A673 (cell line): ENCODE measurements at regions not wholly inside any gene's neighbourhood (a gene's known extent, or its start where the extent isn't known, plus 50 kb on each side); places are given as distances from the start of the nearest gene placed in this dataset.

Experiments used
- BruUV-seq: library from RNA; stranded (reverse); fragments of 400-500 nt; replicated peaks from 2 replicates; lab custom pipeline; 2021; lab: Mats Ljungman, UMichigan
- CTCF ChIA-PET: fragments of 300-600 bp; sonication (Branson Sonifier 250); formaldehyde crosslinking; loops from one replicate; lab custom pipeline; 2022; ENCODE audit warnings: antibody characterized with exemption; lab: Charles Lee
- POLR2A ChIA-PET: fragments of 300-600 bp; sonication (Branson Sonifier 250); formaldehyde crosslinking; loops from one replicate; lab custom pipeline; 2022; ENCODE audit warnings: antibody characterized with exemption; ENCODE audit not compliant: low non-redundant PET; lab: Charles Lee
- DNase-seq: peaks from one replicate; pipeline ENCODE4 v3.0.0-alpha.2; 2015; ENCODE audit warnings: low spot score
- H3K27ac ChIP-seq: fragments of 200-600 bp; sonication (generic); 2 replicates; pipeline ENCODE4 v1.5.1; 2016; ENCODE audit warnings: mixed run types, low read depth, mild to moderate bottlenecking, mixed read lengths, antibody characterized with exemption, low read length; ENCODE audit not compliant: poor library complexity, severe bottlenecking
- H3K27me3 ChIP-seq: fragments of 200-600 bp; sonication (generic); replicated peaks from 2 replicates; pipeline ENCODE4 v1.6.1; 2017; ENCODE audit warnings: mixed run types, low read depth, mild to moderate bottlenecking, mixed read lengths, antibody characterized with exemption, low read length; ENCODE audit not compliant: insufficient read depth, poor library complexity
- H3K36me3 ChIP-seq: fragments of 200-600 bp; sonication (generic); 2 replicates; pipeline ENCODE4 v1.6.1; 2016; ENCODE audit warnings: mixed run types, mild to moderate bottlenecking, mixed read lengths, antibody characterized with exemption, low read length; ENCODE audit not compliant: insufficient read depth, poor library complexity, severe bottlenecking
- H3K4me1 ChIP-seq: fragments of 200-600 bp; sonication (generic); 2 replicates; pipeline ENCODE4 v1.6.1; 2017; ENCODE audit warnings: mixed run types, mild to moderate bottlenecking, mixed read lengths, antibody characterized with exemption, low read length; ENCODE audit not compliant: insufficient read depth, poor library complexity, severe bottlenecking
- H3K4me3 ChIP-seq: fragments of 200-600 bp; sonication (generic); 2 replicates; pipeline ENCODE4 v1.5.1; 2016; ENCODE audit warnings: low read depth, mixed run types, mild to moderate bottlenecking, mixed read lengths, low read length; ENCODE audit not compliant: poor library complexity, severe bottlenecking
- H3K9me3 ChIP-seq: fragments of 200-600 bp; sonication (generic); 2 replicates; pipeline ENCODE4 v1.6.1; 2016; ENCODE audit warnings: mixed run types, low read depth, mild to moderate bottlenecking, mixed read lengths, antibody characterized with exemption, low read length; ENCODE audit not compliant: poor library complexity, severe bottlenecking
- EZH2 ChIP-seq: fragments of 200-600 bp; sonication (generic); IDR thresholded peaks from 2 replicates; pipeline ENCODE4 v1.6.1; 2017; ENCODE audit warnings: borderline replicate concordance, low read depth, mild to moderate bottlenecking, mixed read lengths, antibody characterized with exemption, low read length; ENCODE audit not compliant: poor library complexity, severe bottlenecking
- intact Hi-C: fragments of 100-400 bp; cut with micrococcal nuclease; formaldehyde crosslinking; loops from one replicate; pipeline ENCODE4 v1.10.0; 2022; ENCODE audit not compliant: unreplicated experiment
- TF ChIP-seq, protein P1 (sequence below): fragments of 300-800, 200-600 bp; sonication (generic); conservative IDR thresholded peaks from 2 replicates; pipeline ENCODE4 v1.5.1; 2017; ENCODE audit warnings: low read depth, mild to moderate bottlenecking, antibody characterized with exemption, low read length, moderate library complexity, mixed read lengths

DNA sequence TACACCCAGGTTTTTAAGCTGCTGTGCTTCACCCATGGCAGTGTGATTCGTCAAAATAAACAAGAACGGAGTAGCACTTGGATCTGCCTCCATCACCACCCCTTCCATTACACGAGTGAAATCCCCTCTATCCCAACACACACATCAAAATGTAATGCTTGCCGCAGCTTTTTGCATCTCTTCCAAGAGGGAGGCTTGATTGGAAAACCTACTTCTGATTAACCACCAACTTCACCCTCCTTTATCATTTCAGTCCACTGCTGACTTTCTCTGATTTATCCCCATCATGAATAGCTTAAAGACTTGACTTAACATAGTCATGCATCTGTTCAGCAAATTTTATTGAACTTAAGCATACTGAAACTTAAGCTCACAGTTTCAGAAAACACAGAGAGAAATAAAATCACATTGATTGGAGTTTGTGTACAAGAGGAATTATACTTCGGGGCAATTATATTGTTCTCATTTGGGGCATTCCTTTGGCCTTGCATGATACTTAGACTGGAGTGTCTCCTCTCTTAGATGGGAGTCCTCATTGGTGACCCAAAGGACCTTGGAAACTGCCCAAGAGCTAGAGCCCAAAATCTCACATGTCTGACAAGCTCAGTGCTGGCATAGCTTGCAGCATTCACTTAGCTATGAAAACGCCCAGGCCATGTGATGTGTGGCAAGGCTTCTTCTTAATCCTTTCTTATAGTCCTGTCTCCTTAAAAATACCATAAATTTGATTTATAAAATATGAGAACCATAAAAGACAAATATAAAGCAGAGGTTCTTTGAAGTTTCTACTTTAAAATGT lies 124.3 kb upstream of the UMPS start:
- peaks cover 12% of the 10 kb centered on the region for H3K4me1 ChIP-seq
- intact Hi-C loops: no loop called here
- no peaks in the 10 kb centered on the region for H3K27me3 ChIP-seq
- DNase-seq: no peak
- no peak overlapping the region for H3K4me3 ChIP-seq
- no TSS peak for BruUV-seq
- POLR2A ChIA-PET: no interaction called here
- CTCF ChIA-PET: no interaction called here
- no peak for TF ChIP-seq EZH2
- TF ChIP-seq, protein P1, sequence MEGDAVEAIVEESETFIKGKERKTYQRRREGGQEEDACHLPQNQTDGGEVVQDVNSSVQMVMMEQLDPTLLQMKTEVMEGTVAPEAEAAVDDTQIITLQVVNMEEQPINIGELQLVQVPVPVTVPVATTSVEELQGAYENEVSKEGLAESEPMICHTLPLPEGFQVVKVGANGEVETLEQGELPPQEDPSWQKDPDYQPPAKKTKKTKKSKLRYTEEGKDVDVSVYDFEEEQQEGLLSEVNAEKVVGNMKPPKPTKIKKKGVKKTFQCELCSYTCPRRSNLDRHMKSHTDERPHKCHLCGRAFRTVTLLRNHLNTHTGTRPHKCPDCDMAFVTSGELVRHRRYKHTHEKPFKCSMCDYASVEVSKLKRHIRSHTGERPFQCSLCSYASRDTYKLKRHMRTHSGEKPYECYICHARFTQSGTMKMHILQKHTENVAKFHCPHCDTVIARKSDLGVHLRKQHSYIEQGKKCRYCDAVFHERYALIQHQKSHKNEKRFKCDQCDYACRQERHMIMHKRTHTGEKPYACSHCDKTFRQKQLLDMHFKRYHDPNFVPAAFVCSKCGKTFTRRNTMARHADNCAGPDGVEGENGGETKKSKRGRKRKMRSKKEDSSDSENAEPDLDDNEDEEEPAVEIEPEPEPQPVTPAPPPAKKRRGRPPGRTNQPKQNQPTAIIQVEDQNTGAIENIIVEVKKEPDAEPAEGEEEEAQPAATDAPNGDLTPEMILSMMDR: no peak
- no peak overlapping the region for H3K27ac ChIP-seq
- no peaks in the 10 kb centered on the region for H3K9me3 ChIP-seq
- H3K36me3 ChIP-seq: no peaks in the 10 kb centered on the region

DNA sequence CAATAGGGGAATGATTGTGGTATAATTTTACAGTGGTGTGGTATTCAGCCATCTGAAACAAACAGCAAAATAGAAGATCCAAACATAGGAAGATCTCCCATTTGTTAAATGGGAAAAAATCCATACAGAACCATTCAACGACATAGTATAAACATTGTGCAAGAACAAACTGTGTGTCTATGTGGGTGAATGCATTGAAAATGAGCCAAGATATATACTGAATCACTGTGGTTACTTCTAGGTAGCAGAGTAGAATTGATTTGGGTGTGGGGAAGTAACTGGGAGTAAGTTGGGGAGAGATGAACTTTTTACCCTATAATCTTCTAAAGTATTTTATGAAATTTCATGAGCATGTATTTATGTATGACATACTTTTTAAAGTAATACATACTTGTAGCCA lies 123.1 kb upstream of the UMPS start:
- Histone ChIP-seq H3K4me1 (peaks cover 12% of the 10 kb centered on the region), H3K27me3 (no peaks in the 10 kb centered on the region), H3K27ac (no peak overlapping the region), H3K36me3 (no peaks in the 10 kb centered on the region), H3K4me3 (no peak overlapping the region), H3K9me3 (no peaks in the 10 kb centered on the region)
- no TSS peak for BruUV-seq
- intact Hi-C loops: no loop called here
- CTCF ChIA-PET: no interaction called here
- POLR2A ChIA-PET: no interaction called here
- TF ChIP-seq EZH2: no peak
- TF ChIP-seq, protein P1: no peak
- no peak for DNase-seq

DNA sequence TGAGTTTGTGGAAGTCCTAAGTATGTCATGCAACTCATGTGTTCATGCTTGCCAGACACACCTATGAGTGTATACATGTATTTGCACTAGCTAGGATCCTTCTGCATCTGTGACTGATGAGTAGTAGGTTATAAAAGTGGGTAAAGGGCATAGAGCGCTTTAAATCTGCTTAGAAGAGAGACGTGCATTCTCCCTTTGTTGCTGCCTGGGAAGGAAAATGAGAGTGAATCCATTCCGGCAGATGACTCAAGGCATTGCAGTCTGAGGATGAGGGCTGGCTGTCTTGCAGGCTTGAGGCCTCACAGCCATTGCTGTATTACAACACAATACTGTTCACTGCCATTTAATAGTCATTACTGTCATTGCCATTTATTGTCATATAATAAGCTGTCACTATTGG lies 120.8 kb upstream of the UMPS start:
- POLR2A ChIA-PET: no interaction called here
- no peak for DNase-seq
- intact Hi-C loops: no loop called here
- H3K27me3 ChIP-seq: no peaks in the 10 kb centered on the region
- no peaks in the 10 kb centered on the region for H3K9me3 ChIP-seq
- CTCF ChIA-PET: no interaction called here
- TF ChIP-seq, protein P1: no peak
- no peak overlapping the region for H3K27ac ChIP-seq
- no TSS peak for BruUV-seq
- peaks cover 12% of the 10 kb centered on the region for H3K4me1 ChIP-seq
- H3K36me3 ChIP-seq: no peaks in the 10 kb centered on the region
- no peak overlapping the region for H3K4me3 ChIP-seq
